IMR-90 (cell line): ENCODE measurements at regions not wholly inside any gene's neighbourhood (a gene's known extent, or its start where the extent isn't known, plus 50 kb on each side); places are given as distances from the start of the nearest gene placed in this dataset.

ENCODE experiments used
- MAFK ChIP-seq: IDR thresholded peaks from 2 replicates; pipeline ENCODE4 v1.6.1; 2012; ENCODE audit warnings: low read depth, low read length, improper control_type of control experiment
- POLR2A ChIP-seq: IDR thresholded peaks from 2 replicates; pipeline ENCODE4 v1.6.1; 2012; ENCODE audit warnings: mild to moderate bottlenecking, low read depth, low read length
- SMC3 ChIP-seq: fragments of 150-350 bp; IDR thresholded peaks from 2 replicates; pipeline ENCODE4 v1.6.1; 2016; ENCODE audit warnings: low read depth, mild to moderate bottlenecking, antibody characterized with exemption, low read length, moderate library complexity
- TF ChIP-seq, protein P1 (sequence below): conservative IDR thresholded peaks from 2 replicates; pipeline ENCODE4 v1.5.1; 2012; ENCODE audit warnings: mild to moderate bottlenecking, low read depth, low read length, improper control_type of control experiment
- TF ChIP-seq, protein P2 (sequence below): fragments of 150-350 bp; IDR thresholded peaks from 2 replicates; pipeline ENCODE4 v1.6.1; 2017; ENCODE audit warnings: mild to moderate bottlenecking, antibody characterized with exemption, low read length, low read depth

DNA sequence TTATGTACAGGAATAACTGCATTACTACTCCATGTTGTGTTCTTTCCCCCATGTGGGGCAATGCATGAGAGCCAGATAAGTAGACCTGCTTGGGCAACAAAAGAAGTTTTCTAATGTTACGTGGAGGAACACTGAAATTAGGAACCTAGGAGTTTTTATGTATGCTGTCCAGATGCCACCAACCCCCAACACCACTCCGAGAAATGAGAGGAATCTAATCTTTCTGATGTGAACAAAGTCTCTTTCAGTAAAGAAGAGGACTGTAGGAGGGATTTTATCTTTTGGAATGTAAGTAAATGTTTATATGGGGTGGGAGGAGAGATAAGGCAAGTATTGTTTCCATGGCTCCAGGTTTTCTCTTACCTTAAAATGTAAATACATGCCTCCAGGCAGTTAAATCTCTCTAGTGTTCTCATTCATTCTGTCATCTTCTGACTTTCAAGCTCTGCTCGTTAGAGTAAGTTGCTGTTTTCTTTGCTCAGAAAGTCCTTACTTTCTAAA is 820.6 kb downstream of the PCDH17 start:
- TF ChIP-seq POLR2A, result no peak
- TF ChIP-seq MAFK, result no peak
- TF ChIP-seq, protein P1, sequence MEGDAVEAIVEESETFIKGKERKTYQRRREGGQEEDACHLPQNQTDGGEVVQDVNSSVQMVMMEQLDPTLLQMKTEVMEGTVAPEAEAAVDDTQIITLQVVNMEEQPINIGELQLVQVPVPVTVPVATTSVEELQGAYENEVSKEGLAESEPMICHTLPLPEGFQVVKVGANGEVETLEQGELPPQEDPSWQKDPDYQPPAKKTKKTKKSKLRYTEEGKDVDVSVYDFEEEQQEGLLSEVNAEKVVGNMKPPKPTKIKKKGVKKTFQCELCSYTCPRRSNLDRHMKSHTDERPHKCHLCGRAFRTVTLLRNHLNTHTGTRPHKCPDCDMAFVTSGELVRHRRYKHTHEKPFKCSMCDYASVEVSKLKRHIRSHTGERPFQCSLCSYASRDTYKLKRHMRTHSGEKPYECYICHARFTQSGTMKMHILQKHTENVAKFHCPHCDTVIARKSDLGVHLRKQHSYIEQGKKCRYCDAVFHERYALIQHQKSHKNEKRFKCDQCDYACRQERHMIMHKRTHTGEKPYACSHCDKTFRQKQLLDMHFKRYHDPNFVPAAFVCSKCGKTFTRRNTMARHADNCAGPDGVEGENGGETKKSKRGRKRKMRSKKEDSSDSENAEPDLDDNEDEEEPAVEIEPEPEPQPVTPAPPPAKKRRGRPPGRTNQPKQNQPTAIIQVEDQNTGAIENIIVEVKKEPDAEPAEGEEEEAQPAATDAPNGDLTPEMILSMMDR, result no peak
- no peak for TF ChIP-seq SMC3
- TF ChIP-seq, protein P2, sequence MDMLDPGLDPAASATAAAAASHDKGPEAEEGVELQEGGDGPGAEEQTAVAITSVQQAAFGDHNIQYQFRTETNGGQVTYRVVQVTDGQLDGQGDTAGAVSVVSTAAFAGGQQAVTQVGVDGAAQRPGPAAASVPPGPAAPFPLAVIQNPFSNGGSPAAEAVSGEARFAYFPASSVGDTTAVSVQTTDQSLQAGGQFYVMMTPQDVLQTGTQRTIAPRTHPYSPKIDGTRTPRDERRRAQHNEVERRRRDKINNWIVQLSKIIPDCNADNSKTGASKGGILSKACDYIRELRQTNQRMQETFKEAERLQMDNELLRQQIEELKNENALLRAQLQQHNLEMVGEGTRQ, result no peak
